ENCODE measurements at regions not wholly inside any gene's neighbourhood (a gene's known extent, or its start where the extent isn't known, plus 50 kb on each side); places are given as distances from the start of the nearest gene placed in this dataset.

- in situ Hi-C loops (cut with MboI; ENCODE audit: low sequenced_read_pairs), result no loop called here
Measured at GRCh38 chr2:120878970-120879369, 143.3 kb downstream of the GLI2 start.

GRCh38 chr2:120879431-120880295, 144.0 kb downstream of the GLI2 start:
- in situ Hi-C loops (cut with MboI; ENCODE audit: low sequenced_read_pairs), result no loop called here

GRCh38 chr2:120880381-120880780, 144.7 kb downstream of the GLI2 start:
- in situ Hi-C loops (cut with MboI; ENCODE audit: low sequenced_read_pairs), result no loop called here

- in situ Hi-C loops (cut with MboI; ENCODE audit: low sequenced_read_pairs), result no loop called here
Measured at GRCh38 chr2:120881981-120882788, 146.5 kb downstream of the GLI2 start.

- in situ Hi-C loops (cut with MboI; ENCODE audit: low sequenced_read_pairs), result no loop called here
Measured at GRCh38 chr2:120883607-120884440, 148.2 kb downstream of the GLI2 start.

GRCh38 chr2:120884472-120885290, 149.0 kb downstream of the GLI2 start:
- in situ Hi-C loops (cut with MboI; ENCODE audit: low sequenced_read_pairs), result no loop called here

GRCh38 chr2:120885321-120885720, 149.7 kb downstream of the GLI2 start:
- in situ Hi-C loops (cut with MboI; ENCODE audit: low sequenced_read_pairs), result no loop called here

GRCh38 chr2:120885749-120886148, 150.1 kb downstream of the GLI2 start:
- in situ Hi-C loops (cut with MboI; ENCODE audit: low sequenced_read_pairs), result no loop called here

- in situ Hi-C loops (cut with MboI; ENCODE audit: low sequenced_read_pairs), result no loop called here
Measured at GRCh38 chr2:120886534-120887319, 151.1 kb downstream of the GLI2 start.

- in situ Hi-C loops (cut with MboI; ENCODE audit: low sequenced_read_pairs), result no loop called here
Measured at GRCh38 chr2:120887320-120887697, 151.6 kb downstream of the GLI2 start.

GRCh38 chr2:120887741-120888231, 152.1 kb downstream of the GLI2 start:
- in situ Hi-C loops (cut with MboI; ENCODE audit: low sequenced_read_pairs), result no loop called here

GRCh38 chr2:120888851-120889250, 153.2 kb downstream of the GLI2 start:
- in situ Hi-C loops (cut with MboI; ENCODE audit: low sequenced_read_pairs), result no loop called here

GRCh38 chr2:120889936-120890335, 154.3 kb downstream of the GLI2 start:
- in situ Hi-C loops (cut with MboI; ENCODE audit: low sequenced_read_pairs), result no loop called here

GRCh38 chr2:120890566-120891360, 155.1 kb downstream of the GLI2 start:
- in situ Hi-C loops (cut with MboI; ENCODE audit: low sequenced_read_pairs), result no loop called here

GRCh38 chr2:120892271-120892966, 156.8 kb downstream of the GLI2 start:
- in situ Hi-C loops (cut with MboI; ENCODE audit: low sequenced_read_pairs), result no loop called here

- in situ Hi-C loops (cut with MboI; ENCODE audit: low sequenced_read_pairs), result no loop called here
Measured at GRCh38 chr2:120892967-120893667, 157.4 kb downstream of the GLI2 start.

GRCh38 chr2:120893811-120894584, 158.3 kb downstream of the GLI2 start:
- in situ Hi-C loops (cut with MboI; ENCODE audit: low sequenced_read_pairs), result no loop called here

Measured in HL-60/S4 treated with phorbol 12-myristate 13-acetate at 8.2 ng/mL for 4 days and 3 days (cell line).